ENCODE measurements at regions not wholly inside any gene's neighbourhood (a gene's known extent, or its start where the extent isn't known, plus 50 kb on each side); places are given as distances from the start of the nearest gene placed in this dataset.

DNA sequence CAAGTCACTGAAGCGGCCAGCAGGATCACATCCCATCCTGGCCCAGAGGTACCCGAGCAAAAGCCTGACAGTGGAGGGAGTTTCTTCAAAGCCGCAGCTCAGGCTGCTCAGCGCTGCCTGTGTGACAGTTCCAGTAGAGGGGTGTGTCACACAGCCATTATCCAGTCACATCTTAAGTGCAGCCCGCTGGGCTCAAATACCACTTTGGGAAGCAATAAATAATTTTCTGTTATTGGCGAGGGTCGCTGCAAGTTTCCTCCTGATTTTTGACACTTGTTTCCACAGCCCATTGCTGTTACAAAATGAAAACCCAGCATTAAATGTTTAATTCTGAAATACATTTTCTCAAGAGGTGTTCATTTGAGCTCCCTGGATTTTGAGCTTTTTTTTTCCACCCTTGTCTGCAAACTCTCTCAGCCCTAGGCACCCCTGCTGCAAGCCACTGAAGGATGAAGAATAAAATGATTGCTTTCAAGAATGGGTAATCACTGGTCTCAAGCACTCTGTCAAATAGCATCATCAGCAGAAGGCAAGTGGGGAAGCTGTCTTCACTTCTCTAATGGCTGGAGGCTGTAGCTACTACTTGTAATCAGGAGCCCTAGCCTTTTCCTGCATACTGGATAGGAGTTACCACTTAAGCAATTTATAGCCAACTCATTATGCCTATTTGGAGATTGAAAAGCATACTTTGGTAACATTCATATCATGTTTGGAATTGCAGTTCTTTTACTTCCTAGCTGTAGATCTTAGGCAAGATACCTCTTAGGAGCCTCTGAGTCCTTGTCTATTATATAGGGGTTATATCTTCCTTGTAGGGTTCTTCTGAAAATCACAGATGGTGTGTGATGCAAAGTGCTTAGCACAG lies 373.7 kb downstream of the METTL15 start:
- no peak overlapping the region for H3K4me3 Mint-ChIP-seq
- no peaks in the 10 kb centered on the region for H3K36me3 Mint-ChIP-seq (ENCODE audit: low read depth)
- no peaks in the 10 kb centered on the region for H3K9me3 Mint-ChIP-seq
- H3K27ac Mint-ChIP-seq, result no peak overlapping the region
- no peaks in the 10 kb centered on the region for H3K27me3 Mint-ChIP-seq (ENCODE audit: low read depth)
- no peaks in the 10 kb centered on the region for H3K4me1 Mint-ChIP-seq
- TF ChIP-seq, protein P1, sequence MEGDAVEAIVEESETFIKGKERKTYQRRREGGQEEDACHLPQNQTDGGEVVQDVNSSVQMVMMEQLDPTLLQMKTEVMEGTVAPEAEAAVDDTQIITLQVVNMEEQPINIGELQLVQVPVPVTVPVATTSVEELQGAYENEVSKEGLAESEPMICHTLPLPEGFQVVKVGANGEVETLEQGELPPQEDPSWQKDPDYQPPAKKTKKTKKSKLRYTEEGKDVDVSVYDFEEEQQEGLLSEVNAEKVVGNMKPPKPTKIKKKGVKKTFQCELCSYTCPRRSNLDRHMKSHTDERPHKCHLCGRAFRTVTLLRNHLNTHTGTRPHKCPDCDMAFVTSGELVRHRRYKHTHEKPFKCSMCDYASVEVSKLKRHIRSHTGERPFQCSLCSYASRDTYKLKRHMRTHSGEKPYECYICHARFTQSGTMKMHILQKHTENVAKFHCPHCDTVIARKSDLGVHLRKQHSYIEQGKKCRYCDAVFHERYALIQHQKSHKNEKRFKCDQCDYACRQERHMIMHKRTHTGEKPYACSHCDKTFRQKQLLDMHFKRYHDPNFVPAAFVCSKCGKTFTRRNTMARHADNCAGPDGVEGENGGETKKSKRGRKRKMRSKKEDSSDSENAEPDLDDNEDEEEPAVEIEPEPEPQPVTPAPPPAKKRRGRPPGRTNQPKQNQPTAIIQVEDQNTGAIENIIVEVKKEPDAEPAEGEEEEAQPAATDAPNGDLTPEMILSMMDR (IDR thresholded peaks at IDR 0.05; ENCODE audit: unreplicated experiment in 3 of 3), result no peak

- H3K36me3 Mint-ChIP-seq (ENCODE audit: low read depth), result no peaks in the 10 kb centered on the region
- H3K27ac Mint-ChIP-seq, result no peak overlapping the region
- TF ChIP-seq, protein P1 (IDR thresholded peaks at IDR 0.05; ENCODE audit: unreplicated experiment in 3 of 3), result no peak
- no peaks in the 10 kb centered on the region for H3K9me3 Mint-ChIP-seq
- peaks cover 13% of the 10 kb centered on the region for H3K4me1 Mint-ChIP-seq
- no peak overlapping the region for H3K4me3 Mint-ChIP-seq
- H3K27me3 Mint-ChIP-seq (ENCODE audit: low read depth), result no peaks in the 10 kb centered on the region
Measured at GRCh38 chr11:28480406-28480805, 372.2 kb downstream of the METTL15 start.

- no peaks in the 10 kb centered on the region for H3K27me3 Mint-ChIP-seq (ENCODE audit: low read depth)
- H3K27ac Mint-ChIP-seq, result no peak overlapping the region
- H3K36me3 Mint-ChIP-seq (ENCODE audit: low read depth), result no peaks in the 10 kb centered on the region
- no peak overlapping the region for H3K4me3 Mint-ChIP-seq
- no peaks in the 10 kb centered on the region for H3K9me3 Mint-ChIP-seq
- H3K4me1 Mint-ChIP-seq, result peaks cover 23% of the 10 kb centered on the region
- TF ChIP-seq, protein P1 (IDR thresholded peaks at IDR 0.05; ENCODE audit: unreplicated experiment in 3 of 3), result no peak
Measured at GRCh38 chr11:28476864-28477263, 368.7 kb downstream of the METTL15 start.

GRCh38 chr11:28476049-28476448 lies 367.9 kb downstream of the METTL15 start:
- TF ChIP-seq, protein P1 (IDR thresholded peaks at IDR 0.05; ENCODE audit: unreplicated experiment in 3 of 3), result no peak
- Mint-ChIP-seq H3K36me3 (ENCODE audit: low read depth) (no peaks in the 10 kb centered on the region), H3K27me3 (ENCODE audit: low read depth) (no peaks in the 10 kb centered on the region), H3K27ac (peak overlapping the region in 1 of 3 experiments; percentile 38), H3K9me3 (no peaks in the 10 kb centered on the region), H3K4me3 (no peak overlapping the region), H3K4me1 (peaks cover 23% of the 10 kb centered on the region)

DNA sequence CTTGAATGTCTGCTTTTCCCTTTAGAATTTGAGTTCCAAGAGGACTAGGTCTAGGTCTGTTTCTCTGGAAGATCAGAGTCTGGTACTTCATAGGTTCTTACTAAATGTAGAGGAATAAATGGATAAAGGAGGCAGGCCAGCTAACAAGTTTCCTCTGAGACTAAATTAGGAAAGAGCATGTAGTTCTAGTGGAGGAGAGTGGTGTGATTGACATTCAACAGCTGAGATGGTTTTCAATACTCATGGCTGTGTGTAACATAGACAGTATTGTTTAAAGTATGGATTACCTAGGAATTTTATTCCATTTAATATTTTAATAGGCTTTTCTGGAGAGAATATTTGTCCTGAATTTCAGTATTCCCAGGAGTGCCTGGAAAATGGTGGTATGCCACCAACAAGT lies 364.7 kb downstream of the METTL15 start:
- Mint-ChIP-seq H3K36me3 (ENCODE audit: low read depth) (no peaks in the 10 kb centered on the region), H3K27ac (no peak overlapping the region), H3K4me3 (no peak overlapping the region), H3K9me3 (no peaks in the 10 kb centered on the region), H3K27me3 (ENCODE audit: low read depth) (no peaks in the 10 kb centered on the region), H3K4me1 (peaks cover 23% of the 10 kb centered on the region)
- TF ChIP-seq, protein P1 (IDR thresholded peaks at IDR 0.05; ENCODE audit: unreplicated experiment in 3 of 3), result no peak

- H3K36me3 Mint-ChIP-seq (ENCODE audit: low read depth), result no peaks in the 10 kb centered on the region
- H3K4me1 Mint-ChIP-seq, result peaks cover 20% of the 10 kb centered on the region
- H3K27me3 Mint-ChIP-seq (ENCODE audit: low read depth), result no peaks in the 10 kb centered on the region
- H3K9me3 Mint-ChIP-seq, result no peaks in the 10 kb centered on the region
- TF ChIP-seq, protein P1 (IDR thresholded peaks at IDR 0.05; ENCODE audit: unreplicated experiment in 3 of 3), result no peak
- no peak overlapping the region for H3K27ac Mint-ChIP-seq
- no peak overlapping the region for H3K4me3 Mint-ChIP-seq
Measured at GRCh38 chr11:28471537-28471936, 363.3 kb downstream of the METTL15 start.
